ENCODE measurements at regions not wholly inside any gene's neighbourhood (a gene's known extent, or its start where the extent isn't known, plus 50 kb on each side); places are given as distances from the start of the nearest gene placed in this dataset.

- TF ChIP-seq CTCF (IDR thresholded peaks at IDR 0.05; ENCODE audit: low read depth, low read length) = no peak
- TF ChIP-seq EZH2phosphoT487 (IDR thresholded peaks at IDR 0.05; ENCODE audit: low read depth) = no peak
Observed at GRCh38 chr4:81314196-81314896, 99.3 kb upstream of the PRKG2 start.
